A549 (cell line): ENCODE measurements at regions not wholly inside any gene's neighbourhood (a gene's known extent, or its start where the extent isn't known, plus 50 kb on each side); places are given as distances from the start of the nearest gene placed in this dataset.

Experiments used
- ATAC-seq, 2 experiments: fragments of 200-7000 bp in 1 of 2; fragments of >200 bp in 1 of 2; cut with Nextera tagmentation in 1 of 2; cut with Tn5 transposase in 1 of 2; 3 replicates each; pipeline versions ENCODE4 v1.8.0 to v1.9.1; 2018 to 2020; ENCODE audit warnings: mild to moderate bottlenecking in 1 of 2, moderate library complexity in 1 of 2
- CTCF ChIA-PET: fragments of 300-600 bp; sonication (Branson Sonifier 250); formaldehyde crosslinking; extraction: SDS; loops from one replicate; lab custom pipeline; 2021; ENCODE audit warnings: antibody characterized with exemption, inconsistent platforms; lab: Yijun Ruan, JAX
- POLR2A ChIA-PET: fragments of 350-600 bp; formaldehyde crosslinking; extraction: SDS; loops from one replicate; lab custom pipeline; 2021; ENCODE audit warnings: antibody characterized with exemption, inconsistent platforms; lab: Yijun Ruan, JAX
- DNase-seq, 2 experiments: peaks; one replicate each; pipeline versions ENCODE4 v3.0.0 to v3.0.0-alpha.2; 2011 to 2016; ENCODE audit warnings: low read depth in 1 of 2, low spot score in 1 of 2
- FAIRE-seq: peaks from 2 replicates; lab custom pipeline; 2011; peaks lifted over from hg19 to GRCh38; lab: Jason Lieb, UNC
- H3K27ac ChIP-seq, 2 experiments: fragments of >200 bp; sonication (Bioruptor Twin); formaldehyde crosslinking; 3 replicates each; pipeline ENCODE4 v1.5.1; 2016 to 2017
- H3K4me1 ChIP-seq: fragments of >200 bp; sonication (Bioruptor Twin); formaldehyde crosslinking; 3 replicates; pipeline ENCODE4 v1.6.1; 2016
- H3K4me2 ChIP-seq: fragments of >200 bp; sonication (Bioruptor Twin); formaldehyde crosslinking; 3 replicates; pipeline ENCODE4 v1.6.1; 2016
- H3K4me3 ChIP-seq: fragments of >200 bp; sonication (Bioruptor Twin); formaldehyde crosslinking; 3 replicates; pipeline ENCODE4 v1.5.1; 2016
- H3K9me3 ChIP-seq: fragments of >200 bp; sonication (Bioruptor Twin); formaldehyde crosslinking; 3 replicates; pipeline ENCODE4 v1.6.1; 2016
- CBX2 ChIP-seq: fragments of 200-600 bp; sonication (generic); IDR thresholded peaks from 2 replicates; pipeline ENCODE4 v1.6.1; 2016; ENCODE audit warnings: low read depth, mild to moderate bottlenecking, borderline replicate concordance
- CEBPB ChIP-seq, 2 experiments: fragments of >200 bp in 1 of 2; sonication (Bioruptor Twin) in 1 of 2; formaldehyde crosslinking in 1 of 2; IDR thresholded peaks; 2 replicates each; pipeline ENCODE4 v1.6.1; 2012 to 2016
- CHD2 ChIP-seq: fragments of 150-350 bp; IDR thresholded peaks from 2 replicates; pipeline ENCODE4 v1.6.1; 2014; ENCODE audit warnings: low read length; ENCODE audit not compliant: partially characterized antibody
- CTCF ChIP-seq: fragments of >200 bp; sonication (Bioruptor Twin); formaldehyde crosslinking; IDR thresholded peaks from 3 replicates; pipeline ENCODE4 v1.5.1; 2016
- ESRRA ChIP-seq: fragments of 150-350 bp; IDR thresholded peaks from 2 replicates; pipeline ENCODE4 v1.6.1; 2014; ENCODE audit warnings: mild to moderate bottlenecking, low read length, borderline replicate concordance
- FOSB ChIP-seq: fragments of 250-450 bp; sonication (Bioruptor Pico); IDR thresholded peaks from 2 replicates; pipeline ENCODE4 v1.5.0; 2020; ENCODE audit warnings: mild to moderate bottlenecking, moderate library complexity
- FOXS1 ChIP-seq: fragments of 250-450 bp; sonication (Bioruptor Pico); IDR thresholded peaks from 2 replicates; pipeline ENCODE4 v1.5.0; 2020; ENCODE audit warnings: mild to moderate bottlenecking, moderate library complexity
- HES2 ChIP-seq: fragments of >200 bp; sonication (Bioruptor Twin); formaldehyde crosslinking; IDR thresholded peaks from 2 replicates; pipeline ENCODE4 v1.6.1; 2016
- JUNB ChIP-seq: fragments of >200 bp; sonication (Bioruptor Twin); formaldehyde crosslinking; IDR thresholded peaks from 2 replicates; pipeline ENCODE4 v1.6.1; 2016
- MAX ChIP-seq: IDR thresholded peaks from 2 replicates; pipeline ENCODE4 v1.6.1; 2012
- MAZ ChIP-seq: fragments of 150-350 bp; IDR thresholded peaks from 2 replicates; pipeline ENCODE4 v1.6.1; 2014; ENCODE audit warnings: antibody characterized with exemption, low read depth, low read length, borderline replicate concordance
- MYC ChIP-seq: IDR thresholded peaks from 2 replicates; pipeline ENCODE4 v1.6.1; 2012; ENCODE audit warnings: mild to moderate bottlenecking, inconsistent platforms, low read length, improper control_type of control experiment, borderline replicate concordance
- PBX3 ChIP-seq: IDR thresholded peaks from 2 replicates; pipeline ENCODE4 v1.6.1; 2012
- RARB ChIP-seq: fragments of 250-450 bp; sonication (Bioruptor Pico); IDR thresholded peaks from 2 replicates; pipeline ENCODE4 v1.8.0; 2021; ENCODE audit warnings: mild to moderate bottlenecking, moderate library complexity
- RCOR1 ChIP-seq: fragments of 150-350 bp; IDR thresholded peaks from 2 replicates; pipeline ENCODE4 v1.6.1; 2014; ENCODE audit warnings: antibody characterized with exemption, low read length, low read depth
- RFX5 ChIP-seq: fragments of 450-650 bp; IDR thresholded peaks from 2 replicates; pipeline ENCODE4 v1.7.1; 2014; ENCODE audit warnings: antibody characterized with exemption, mild to moderate bottlenecking, moderate library complexity
- RNF2 ChIP-seq: fragments of 200-600 bp; sonication (generic); IDR thresholded peaks from 2 replicates; pipeline ENCODE4 v1.6.1; 2016; ENCODE audit warnings: low read depth, mild to moderate bottlenecking, antibody characterized with exemption, moderate library complexity, borderline replicate concordance
- SMC3 ChIP-seq: fragments of >200 bp; sonication (Bioruptor Twin); formaldehyde crosslinking; IDR thresholded peaks from 3 replicates; pipeline ENCODE4 v1.6.1; 2018; ENCODE audit warnings: inconsistent platforms
- TP53 ChIP-seq: fragments of 250-450 bp; sonication (Bioruptor Pico); IDR thresholded peaks from 2 replicates; pipeline ENCODE4 v1.5.0; 2021; ENCODE audit warnings: mild to moderate bottlenecking, moderate library complexity
- ZC3H11A ChIP-seq: fragments of 450-650 bp; IDR thresholded peaks from 2 replicates; pipeline ENCODE4 v1.6.1; 2014; ENCODE audit warnings: antibody characterized with exemption, mild to moderate bottlenecking
- ZNF302 ChIP-seq: fragments of 250-450 bp; sonication (Bioruptor Pico); IDR thresholded peaks from 2 replicates; pipeline ENCODE4 v1.9.0; 2021; ENCODE audit warnings: inconsistent platforms, mild to moderate bottlenecking, moderate library complexity
- WGBS: methylation state at CpG from one replicate; pipeline ENCODE4 v1.1.6; 2017; ENCODE audit errors: missing lambda C conversion rate; 5-methylcytosine and 5-hydroxymethylcytosine counted together
- TF ChIP-seq, protein P1 (sequence below): fragments of 250-450 bp; sonication (Bioruptor Pico); IDR thresholded peaks from 2 replicates; pipeline ENCODE4 v1.5.0; 2021; ENCODE audit warnings: mild to moderate bottlenecking, moderate library complexity, borderline replicate concordance
- TF ChIP-seq, protein P2 (sequence below): fragments of 150-350 bp; IDR thresholded peaks from 2 replicates; pipeline ENCODE4 v1.6.1; 2014; ENCODE audit warnings: low read depth, mild to moderate bottlenecking, low read length
- TF ChIP-seq, protein P3 (sequence below): fragments of 200-600 bp; sonication (generic); IDR thresholded peaks from 2 replicates; pipeline ENCODE4 v1.6.1; 2016; ENCODE audit warnings: antibody characterized with exemption, mild to moderate bottlenecking, moderate library complexity
- TF ChIP-seq, protein P4 (sequence below): fragments of >200 bp; sonication (Bioruptor Twin); formaldehyde crosslinking; IDR thresholded peaks from 3 replicates; pipeline ENCODE4 v1.6.1; 2016

GRCh38 chr1:57627612-57628011 is 203.8 kb upstream of the DAB1 start:
- TF ChIP-seq MAZ, result no peak
- TF ChIP-seq CBX2, result no peak
- TF ChIP-seq MAX, result no peak
- no peak for TF ChIP-seq CTCF
- TF ChIP-seq, protein P1, sequence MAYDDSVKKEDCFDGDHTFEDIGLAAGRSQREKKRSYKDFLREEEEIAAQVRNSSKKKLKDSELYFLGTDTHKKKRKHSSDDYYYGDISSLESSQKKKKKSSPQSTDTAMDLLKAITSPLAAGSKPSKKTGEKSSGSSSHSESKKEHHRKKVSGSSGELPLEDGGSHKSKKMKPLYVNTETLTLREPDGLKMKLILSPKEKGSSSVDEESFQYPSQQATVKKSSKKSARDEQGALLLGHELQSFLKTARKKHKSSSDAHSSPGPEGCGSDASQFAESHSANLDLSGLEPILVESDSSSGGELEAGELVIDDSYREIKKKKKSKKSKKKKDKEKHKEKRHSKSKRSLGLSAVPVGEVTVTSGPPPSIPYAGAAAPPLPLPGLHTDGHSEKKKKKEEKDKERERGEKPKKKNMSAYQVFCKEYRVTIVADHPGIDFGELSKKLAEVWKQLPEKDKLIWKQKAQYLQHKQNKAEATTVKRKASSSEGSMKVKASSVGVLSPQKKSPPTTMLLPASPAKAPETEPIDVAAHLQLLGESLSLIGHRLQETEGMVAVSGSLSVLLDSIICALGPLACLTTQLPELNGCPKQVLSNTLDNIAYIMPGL, result no peak
- no peak for TF ChIP-seq RCOR1
- no peak for TF ChIP-seq ZC3H11A
- TF ChIP-seq ESRRA, result no peak
- TF ChIP-seq CHD2, result no peak
- no peak for TF ChIP-seq SMC3
- no peak for TF ChIP-seq HES2
- TF ChIP-seq JUNB, result no peak
- TF ChIP-seq, protein P2, sequence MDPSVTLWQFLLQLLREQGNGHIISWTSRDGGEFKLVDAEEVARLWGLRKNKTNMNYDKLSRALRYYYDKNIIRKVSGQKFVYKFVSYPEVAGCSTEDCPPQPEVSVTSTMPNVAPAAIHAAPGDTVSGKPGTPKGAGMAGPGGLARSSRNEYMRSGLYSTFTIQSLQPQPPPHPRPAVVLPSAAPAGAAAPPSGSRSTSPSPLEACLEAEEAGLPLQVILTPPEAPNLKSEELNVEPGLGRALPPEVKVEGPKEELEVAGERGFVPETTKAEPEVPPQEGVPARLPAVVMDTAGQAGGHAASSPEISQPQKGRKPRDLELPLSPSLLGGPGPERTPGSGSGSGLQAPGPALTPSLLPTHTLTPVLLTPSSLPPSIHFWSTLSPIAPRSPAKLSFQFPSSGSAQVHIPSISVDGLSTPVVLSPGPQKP, result no peak
- TF ChIP-seq RFX5, result no peak
- TF ChIP-seq RNF2, result no peak
- TF ChIP-seq TP53 (CRISPR knock-in tag), result no peak
- Histone ChIP-seq H3K27ac (no peak overlapping the region), H3K4me3 (no peak overlapping the region), H3K4me2 (no peak overlapping the region), H3K4me1 (no peaks in the 10 kb centered on the region), H3K9me3 (no peaks in the 10 kb centered on the region)
- no peak for FAIRE-seq
- ChIA-PET POLR2A (no interaction called here), CTCF (no interaction called here)
- no peak for ATAC-seq
- DNase-seq, result no peak

- no peak for ATAC-seq
- 19% methylated on average over 3 of the region's 3 CpGs for WGBS
- Histone ChIP-seq H3K9me3 (no peaks in the 10 kb centered on the region), H3K4me3 (no peak overlapping the region), H3K4me1 (no peaks in the 10 kb centered on the region), H3K4me2 (no peak overlapping the region), H3K27ac (no peak overlapping the region)
- FAIRE-seq, result no peak
- DNase-seq, result no peak
- ChIA-PET CTCF (interaction anchor here (0.7 kb wide), 1 partner anchor 708 kb away, joined by 3 read pairs; no protein-coding TSS in a partner anchor), POLR2A (no interaction called here)
- TF ChIP-seq, protein P3, sequence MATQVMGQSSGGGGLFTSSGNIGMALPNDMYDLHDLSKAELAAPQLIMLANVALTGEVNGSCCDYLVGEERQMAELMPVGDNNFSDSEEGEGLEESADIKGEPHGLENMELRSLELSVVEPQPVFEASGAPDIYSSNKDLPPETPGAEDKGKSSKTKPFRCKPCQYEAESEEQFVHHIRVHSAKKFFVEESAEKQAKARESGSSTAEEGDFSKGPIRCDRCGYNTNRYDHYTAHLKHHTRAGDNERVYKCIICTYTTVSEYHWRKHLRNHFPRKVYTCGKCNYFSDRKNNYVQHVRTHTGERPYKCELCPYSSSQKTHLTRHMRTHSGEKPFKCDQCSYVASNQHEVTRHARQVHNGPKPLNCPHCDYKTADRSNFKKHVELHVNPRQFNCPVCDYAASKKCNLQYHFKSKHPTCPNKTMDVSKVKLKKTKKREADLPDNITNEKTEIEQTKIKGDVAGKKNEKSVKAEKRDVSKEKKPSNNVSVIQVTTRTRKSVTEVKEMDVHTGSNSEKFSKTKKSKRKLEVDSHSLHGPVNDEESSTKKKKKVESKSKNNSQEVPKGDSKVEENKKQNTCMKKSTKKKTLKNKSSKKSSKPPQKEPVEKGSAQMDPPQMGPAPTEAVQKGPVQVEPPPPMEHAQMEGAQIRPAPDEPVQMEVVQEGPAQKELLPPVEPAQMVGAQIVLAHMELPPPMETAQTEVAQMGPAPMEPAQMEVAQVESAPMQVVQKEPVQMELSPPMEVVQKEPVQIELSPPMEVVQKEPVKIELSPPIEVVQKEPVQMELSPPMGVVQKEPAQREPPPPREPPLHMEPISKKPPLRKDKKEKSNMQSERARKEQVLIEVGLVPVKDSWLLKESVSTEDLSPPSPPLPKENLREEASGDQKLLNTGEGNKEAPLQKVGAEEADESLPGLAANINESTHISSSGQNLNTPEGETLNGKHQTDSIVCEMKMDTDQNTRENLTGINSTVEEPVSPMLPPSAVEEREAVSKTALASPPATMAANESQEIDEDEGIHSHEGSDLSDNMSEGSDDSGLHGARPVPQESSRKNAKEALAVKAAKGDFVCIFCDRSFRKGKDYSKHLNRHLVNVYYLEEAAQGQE, result no peak
- TF ChIP-seq RNF2, result no peak
- TF ChIP-seq FOSB (CRISPR knock-in tag), result no peak
- TF ChIP-seq, protein P4, sequence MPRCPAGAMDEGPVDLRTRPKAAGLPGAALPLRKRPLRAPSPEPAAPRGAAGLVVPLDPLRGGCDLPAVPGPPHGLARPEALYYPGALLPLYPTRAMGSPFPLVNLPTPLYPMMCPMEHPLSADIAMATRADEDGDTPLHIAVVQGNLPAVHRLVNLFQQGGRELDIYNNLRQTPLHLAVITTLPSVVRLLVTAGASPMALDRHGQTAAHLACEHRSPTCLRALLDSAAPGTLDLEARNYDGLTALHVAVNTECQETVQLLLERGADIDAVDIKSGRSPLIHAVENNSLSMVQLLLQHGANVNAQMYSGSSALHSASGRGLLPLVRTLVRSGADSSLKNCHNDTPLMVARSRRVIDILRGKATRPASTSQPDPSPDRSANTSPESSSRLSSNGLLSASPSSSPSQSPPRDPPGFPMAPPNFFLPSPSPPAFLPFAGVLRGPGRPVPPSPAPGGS, result no peak
- no peak for TF ChIP-seq RARB (CRISPR knock-in tag)
- no peak for TF ChIP-seq FOXS1
- no peak for TF ChIP-seq CEBPB (IDR thresholded peaks at IDR 0.05)
- TF ChIP-seq ZNF302, result no peak
- TF ChIP-seq MYC, result no peak
- TF ChIP-seq ESRRA, result no peak
- no peak for TF ChIP-seq PBX3
Measured at GRCh38 chr1:57623791-57624538, 200.1 kb upstream of the DAB1 start.
